ENCODE measurements at regions not wholly inside any gene's neighbourhood (a gene's known extent, or its start where the extent isn't known, plus 50 kb on each side); places are given as distances from the start of the nearest gene placed in this dataset.

GRCh38 chr7:156309016-156309620 lies 331.5 kb upstream of the RNF32 start:
- H3K27ac ChIP-seq (ENCODE audit: insufficient read depth, low read depth, low read length) = no peak overlapping the region
- H4K20me1 ChIP-seq (replicated peaks; ENCODE audit: control insufficient read depth, extremely low read depth, insufficient read depth, low read length) = no peaks in the 10 kb centered on the region
- H3K79me2 ChIP-seq (ENCODE audit: control insufficient read depth, insufficient read depth, low read length) = no peaks in the 10 kb centered on the region
- no peaks in the 10 kb centered on the region for H3K9me3 ChIP-seq (replicated peaks; ENCODE audit: control insufficient read depth, insufficient read depth, low read length)
- DNase-seq (ENCODE audit: low read depth, low spot score) = no peak
- no peak overlapping the region for H2AFZ ChIP-seq (ENCODE audit: low read depth, low read length)
- no peaks in the 10 kb centered on the region for H3K4me1 ChIP-seq (ENCODE audit: control insufficient read depth, extremely low read depth, insufficient read depth, low read length)
- intact Hi-C loops (cut with micrococcal nuclease) = no loop called here
- TF ChIP-seq CTCF (IDR thresholded peaks at IDR 0.05; ENCODE audit: extremely low read depth in 1 of 2, insufficient read depth in 1 of 2, low read depth in 1 of 2, low read length in 2 of 2) (no peak), GATA2 (IDR thresholded peaks at IDR 0.05; ENCODE audit: insufficient read depth, insufficient read length, low read depth, low read length) (no peak), FOS (IDR thresholded peaks at IDR 0.05; ENCODE audit: borderline replicate concordance, insufficient read depth, low read length) (no peak), EZH2 (IDR thresholded peaks at IDR 0.05; ENCODE audit: borderline replicate concordance, low read depth, low read length, severe bottlenecking) (no peak), POLR2AphosphoS5 (IDR thresholded peaks at IDR 0.05; ENCODE audit: insufficient read depth, low read depth, low read length) (no peak), POLR2A (IDR thresholded peaks at IDR 0.05; ENCODE audit: low read depth, low read length) (no peak), JUN (IDR thresholded peaks at IDR 0.05; ENCODE audit: borderline replicate concordance, insufficient read depth, insufficient read length, low read depth) (no peak), MYC (IDR thresholded peaks at IDR 0.05; ENCODE audit: low read depth, low read length) (no peak)
- TF ChIP-seq, protein P1, sequence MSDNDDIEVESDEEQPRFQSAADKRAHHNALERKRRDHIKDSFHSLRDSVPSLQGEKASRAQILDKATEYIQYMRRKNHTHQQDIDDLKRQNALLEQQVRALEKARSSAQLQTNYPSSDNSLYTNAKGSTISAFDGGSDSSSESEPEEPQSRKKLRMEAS (IDR thresholded peaks at IDR 0.05; ENCODE audit: insufficient read depth, insufficient read length) = no peak
- dilution Hi-C loops (cut with MboI; ENCODE audit: extremely low pct_ligation_motif_present, low sequenced_read_pairs) = no loop called here
- H3K9me1 ChIP-seq (replicated peaks; ENCODE audit: control insufficient read depth, extremely low read depth, insufficient read depth, low read length) = no peaks in the 10 kb centered on the region
- ChIA-PET POLR2A (no interaction called here), CTCF (no interaction called here)
- no peak for FAIRE-seq
- BruUV-seq (replicated peaks) = no TSS peak
- no peak overlapping the region for H3K4me3 ChIP-seq (replicated peaks in 1 of 3; ENCODE audit: insufficient read depth in 1 of 3, low read depth in 1 of 3, low read length in 3 of 3)
- no peak overlapping the region for H3K9ac ChIP-seq (replicated peaks; ENCODE audit: extremely low read depth, insufficient read depth, low read length)
- no peaks in the 10 kb centered on the region for H3K27me3 ChIP-seq (ENCODE audit: control insufficient read depth in 2 of 2, insufficient read depth in 2 of 2, low read length in 2 of 2)
- H3K4me2 ChIP-seq (ENCODE audit: insufficient read depth, low read length) = no peak overlapping the region
- H3K36me3 ChIP-seq (ENCODE audit: control insufficient read depth in 2 of 2, extremely low read depth in 1 of 2, insufficient read depth in 2 of 2, low read length in 2 of 2) = no peaks in the 10 kb centered on the region
